OCI-LY3 (cell line): ENCODE measurements at regions not wholly inside any gene's neighbourhood (a gene's known extent, or its start where the extent isn't known, plus 50 kb on each side); places are given as distances from the start of the nearest gene placed in this dataset.
"Not testable (repeated sequence)": the region's sequence is repeated elsewhere in the genome, so short reads cannot be mapped to it uniquely, and the experiment has no call there.

Source experiments
- H2AFZ ChIP-seq: fragments of 200-600, 300-600 bp; shearing (Covaris generic); 2 replicates; pipeline ENCODE4 v1.6.0; 2014; ENCODE audit warnings: antibody characterized with exemption, low read depth, low read length
- H3K27ac ChIP-seq: fragments of 200-600, 300-600 bp; sonication (generic); 2 replicates; pipeline ENCODE4 v1.5.1; 2014; ENCODE audit warnings: mild to moderate bottlenecking, low read length, moderate library complexity, mixed read lengths
- H3K27me3 ChIP-seq: fragments of 200-600, 300-600 bp; sonication (generic); 2 replicates; pipeline ENCODE4 v1.6.1; 2014; ENCODE audit warnings: low read depth, low read length, mixed read lengths
- H3K36me3 ChIP-seq: fragments of 200-600, 300-600 bp; sonication (generic); replicated peaks from 2 replicates; pipeline ENCODE3; 2014; ENCODE audit warnings: low read depth, low read length, mixed read lengths
- H3K4me1 ChIP-seq: fragments of 300-600, 200-600 bp; sonication (generic); 2 replicates; pipeline ENCODE4 v1.6.1; 2014; ENCODE audit warnings: low read length, mixed read lengths
- H3K4me2 ChIP-seq: fragments of 200-600, 300-600 bp; sonication (generic); 2 replicates; pipeline ENCODE4 v1.6.1; 2014; ENCODE audit warnings: low read length, mixed read lengths
- H3K4me3 ChIP-seq: fragments of 300-600, 200-600 bp; sonication (generic); 2 replicates; pipeline ENCODE4 v1.5.1; 2014; ENCODE audit warnings: antibody characterized with exemption, mild to moderate bottlenecking, low read length, moderate library complexity
- H3K79me2 ChIP-seq: fragments of 300-600, 200-600 bp; shearing (Covaris generic); 2 replicates; pipeline ENCODE4 v1.6.1; 2014; ENCODE audit warnings: mild to moderate bottlenecking, low read length, mixed read lengths
- H3K9ac ChIP-seq: fragments of 300-600, 200-600 bp; shearing (Covaris generic); 2 replicates; pipeline ENCODE4 v1.6.0; 2014; ENCODE audit warnings: mild to moderate bottlenecking, low read length, moderate library complexity
- H3K9me3 ChIP-seq: fragments of 200-600, 300-600 bp; shearing (Covaris generic); 2 replicates; pipeline ENCODE4 v1.6.1; 2014; ENCODE audit warnings: low read length, mixed read lengths; ENCODE audit not compliant: insufficient read depth
- H4K20me1 ChIP-seq: fragments of 200-600, 300-600 bp; sonication (generic); 2 replicates; pipeline ENCODE4 v1.6.1; 2016; ENCODE audit warnings: low read length, mixed read lengths; ENCODE audit not compliant: insufficient read depth
- CTCF ChIP-seq: fragments of 200-600, 300-600 bp; sonication (generic); IDR thresholded peaks from 2 replicates; pipeline ENCODE4 v1.5.1; 2014; ENCODE audit warnings: antibody characterized with exemption, low read length, low read depth
- EZH2phosphoT487 ChIP-seq: fragments of 200-600 bp; shearing (Covaris generic); IDR thresholded peaks from 2 replicates; pipeline ENCODE4 v1.6.1; 2018; ENCODE audit warnings: antibody characterized with exemption, mixed run types, low read depth

- Histone ChIP-seq H3K27ac (no peak overlapping the region), H3K4me1 (no peaks in the 10 kb centered on the region), H3K9ac (no peak overlapping the region), H4K20me1 (no peaks in the 10 kb centered on the region), H3K9me3 (no peaks in the 10 kb centered on the region), H3K4me2 (no peak overlapping the region), H2AFZ (no peak overlapping the region), H3K27me3 (no peaks in the 10 kb centered on the region), H3K36me3 (no peaks in the 10 kb centered on the region), H3K79me2 (no peaks in the 10 kb centered on the region), H3K4me3 (no peak overlapping the region)
- no peak for TF ChIP-seq EZH2phosphoT487
- TF ChIP-seq CTCF: no peak
Measured at GRCh38 chr4:33837043-33837838, 2407.1 kb downstream of the ARAP2 start.

GRCh38 chr4:33841120-33841519 lies 2403.2 kb downstream of the ARAP2 start:
- Histone ChIP-seq H3K4me2 (no peak overlapping the region), H3K9ac (no peak overlapping the region), H3K27me3 (no peaks in the 10 kb centered on the region), H3K27ac (no peak overlapping the region), H3K79me2 (no peaks in the 10 kb centered on the region), H3K36me3 (no peaks in the 10 kb centered on the region), H3K4me1 (no peaks in the 10 kb centered on the region), H3K9me3 (no peaks in the 10 kb centered on the region), H2AFZ (no peak overlapping the region), H4K20me1 (no peaks in the 10 kb centered on the region), H3K4me3 (no peak overlapping the region)
- TF ChIP-seq CTCF: no peak
- no peak for TF ChIP-seq EZH2phosphoT487

DNA sequence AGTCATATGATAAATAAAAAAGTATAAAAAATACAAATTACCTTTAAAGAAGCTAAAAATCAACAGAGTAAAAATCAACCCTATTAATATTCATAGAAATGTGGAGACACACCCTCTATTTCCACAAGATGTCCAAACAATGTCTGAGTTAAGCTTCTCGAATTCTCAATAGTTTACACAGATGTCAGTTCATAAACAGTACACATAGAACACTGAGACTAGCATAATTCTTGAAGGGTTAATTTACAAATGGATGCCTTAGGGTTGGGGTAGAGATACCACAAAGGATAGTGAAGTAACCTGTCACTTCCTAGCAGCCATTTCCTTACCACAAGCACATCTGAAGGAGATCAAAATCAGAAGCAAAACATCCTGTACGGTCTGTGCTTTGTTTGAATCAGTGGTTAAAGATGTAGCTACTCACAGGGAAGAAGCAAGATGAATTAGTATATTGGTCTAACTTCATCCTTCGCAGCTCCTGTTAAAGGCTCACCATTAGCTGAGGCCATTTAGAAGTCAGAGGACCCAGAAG lies 2393.9 kb downstream of the ARAP2 start:
- H3K4me1 ChIP-seq: no peaks in the 10 kb centered on the region
- no peak overlapping the region for H3K9ac ChIP-seq
- TF ChIP-seq EZH2phosphoT487: no peak
- TF ChIP-seq CTCF: no peak
- no peaks in the 10 kb centered on the region for H3K79me2 ChIP-seq
- no peak overlapping the region for H3K27ac ChIP-seq
- no peak overlapping the region for H3K4me2 ChIP-seq
- H4K20me1 ChIP-seq: no peaks in the 10 kb centered on the region
- H3K27me3 ChIP-seq: no peaks in the 10 kb centered on the region
- no peak overlapping the region for H2AFZ ChIP-seq
- no peak overlapping the region for H3K4me3 ChIP-seq
- no peaks in the 10 kb centered on the region for H3K9me3 ChIP-seq
- no peaks in the 10 kb centered on the region for H3K36me3 ChIP-seq

GRCh38 chr4:33853670-33854069 lies 2390.6 kb downstream of the ARAP2 start:
- H3K9ac ChIP-seq, H3K9me3 ChIP-seq, H2AFZ ChIP-seq, H3K4me1 ChIP-seq, H3K4me2 ChIP-seq, H3K27me3 ChIP-seq, H4K20me1 ChIP-seq, H3K27ac ChIP-seq, H3K36me3 ChIP-seq, H3K4me3 ChIP-seq, H3K79me2 ChIP-seq: not testable (repeated sequence)
